HG03196 (cell line): ENCODE measurements at regions not wholly inside any gene's neighbourhood (a gene's known extent, or its start where the extent isn't known, plus 50 kb on each side); places are given as distances from the start of the nearest gene placed in this dataset.
A peak's percentile ranks its signal among the peaks of the same experiment; 100 is the strongest.
"Not testable (repeated sequence)": the region's sequence is repeated elsewhere in the genome, so short reads cannot be mapped to it uniquely, and the experiment has no call there.

Experiments used
- ATAC-seq: cut with Tn5 transposase; IDR thresholded peaks from one replicate; pipeline ENCODE4 v1.9.1; 2021; ENCODE audit not compliant: unreplicated experiment

DNA sequence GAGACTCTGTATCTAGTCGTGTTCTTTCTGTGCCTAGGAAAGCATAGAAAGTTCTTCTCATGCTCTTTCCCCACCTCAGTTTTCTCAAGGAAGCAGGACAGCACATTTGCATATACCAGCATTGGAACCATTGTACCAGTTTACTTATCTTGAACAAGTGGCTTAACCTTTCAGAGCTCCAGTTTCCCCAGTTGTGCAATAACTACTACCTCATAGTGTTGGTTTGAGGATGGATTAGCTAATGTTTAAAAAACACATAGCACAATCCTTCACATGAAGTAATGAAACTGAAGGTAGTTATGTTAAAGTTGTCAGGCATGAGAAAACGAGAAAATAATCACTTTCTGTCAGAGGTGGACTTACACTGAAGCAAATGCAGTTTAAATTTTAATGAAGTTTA lies 92.2 kb upstream of the H2AZ1 start:
- ATAC-seq: no peak

DNA sequence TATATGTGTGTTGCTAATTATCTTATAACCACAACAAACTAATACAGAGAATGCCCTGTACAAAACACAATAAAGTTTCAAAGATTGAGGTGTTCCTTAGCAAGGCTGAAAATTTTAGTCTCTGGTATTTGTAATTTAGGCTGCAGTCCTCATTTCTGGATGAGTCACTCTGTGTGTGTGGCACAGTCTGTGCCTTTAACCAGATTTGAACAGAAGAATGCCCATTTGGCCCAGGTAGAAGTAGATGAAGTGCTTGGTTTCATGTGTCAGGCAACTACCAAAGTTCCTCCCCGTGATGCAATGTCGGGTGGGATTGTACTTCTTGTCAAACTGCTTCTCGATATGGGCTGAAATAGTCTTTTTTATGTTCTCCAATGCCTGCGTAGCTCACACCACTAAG lies 91.6 kb upstream of the H2AZ1 start:
- ATAC-seq: no peak

DNA sequence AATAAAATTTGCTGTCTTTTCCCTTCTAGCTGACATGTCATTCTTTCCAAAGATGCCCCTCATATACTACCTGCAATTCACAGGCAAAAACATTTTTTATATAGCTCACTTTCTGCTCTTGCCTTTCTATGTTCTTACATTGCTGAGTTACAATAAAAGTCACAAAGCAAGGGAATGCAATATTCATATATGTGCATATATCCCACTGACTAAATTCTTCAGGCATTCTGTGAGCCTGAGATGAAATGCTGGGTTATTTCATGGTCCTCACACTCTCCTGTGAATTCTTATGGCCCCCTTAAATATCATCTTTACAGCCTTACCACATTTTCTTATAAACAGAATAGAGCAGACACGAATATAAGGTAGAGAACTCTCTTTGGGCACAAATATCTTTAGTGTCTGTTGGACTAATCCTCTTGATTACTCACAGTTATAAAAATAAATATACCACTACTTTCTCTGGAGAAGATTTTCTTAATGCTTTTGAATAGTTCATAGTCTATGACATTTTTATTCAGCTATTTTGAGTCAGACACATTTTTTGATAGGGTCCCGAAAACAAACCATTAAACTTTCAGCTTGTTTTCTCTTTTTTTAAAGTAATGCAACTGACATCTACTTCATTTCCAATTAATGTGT lies 84.1 kb upstream of the H2AZ1 start:
- ATAC-seq: no peak

DNA sequence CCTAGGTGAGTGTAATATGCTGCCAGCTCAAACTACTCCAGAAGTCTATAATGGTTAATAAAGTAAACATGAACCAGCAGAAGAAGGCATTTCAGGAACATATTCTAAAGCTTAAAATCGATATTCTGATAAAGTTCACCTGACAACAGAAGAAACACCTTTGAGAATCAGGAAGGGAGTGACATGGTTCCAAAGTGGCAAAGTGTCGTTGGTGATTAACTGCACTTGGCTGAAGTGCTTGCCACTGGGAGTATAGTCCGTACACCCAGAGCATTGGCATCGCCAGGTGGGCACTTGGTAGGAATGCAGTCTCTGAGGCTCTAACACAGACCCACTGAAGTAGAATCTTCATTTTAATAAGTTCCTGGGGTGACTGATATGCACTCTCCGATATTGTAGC lies 76.0 kb upstream of the H2AZ1 start:
- no peak for ATAC-seq

GRCh38 chr4:100023800-100024199 lies 73.7 kb upstream of the H2AZ1 start:
- ATAC-seq: no peak

GRCh38 chr4:100022792-100023222 lies 72.7 kb upstream of the H2AZ1 start:
- ATAC-seq: no peak

DNA sequence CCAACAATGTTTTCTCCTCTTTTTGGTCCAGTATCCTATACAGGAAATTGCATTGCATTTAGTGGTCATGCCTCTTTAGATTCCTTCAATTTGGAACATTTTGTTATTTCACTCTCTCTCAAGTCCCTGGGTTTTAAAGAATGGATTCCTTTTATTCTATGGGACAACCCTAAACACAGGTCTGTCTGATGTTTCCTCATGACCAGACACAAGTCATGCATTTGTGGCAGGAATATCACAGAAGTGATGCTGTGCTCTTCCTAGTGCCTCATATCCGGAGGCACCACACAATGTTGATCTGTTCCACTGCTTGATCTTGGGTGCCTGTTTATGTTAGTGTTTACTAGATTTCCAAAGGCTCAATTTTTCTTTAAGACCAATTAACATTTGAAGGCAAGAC lies 69.7 kb upstream of the H2AZ1 start:
- ATAC-seq: no peak

GRCh38 chr4:100017637-100018310 lies 67.7 kb upstream of the H2AZ1 start:
- peak; percentile 79 for ATAC-seq

DNA sequence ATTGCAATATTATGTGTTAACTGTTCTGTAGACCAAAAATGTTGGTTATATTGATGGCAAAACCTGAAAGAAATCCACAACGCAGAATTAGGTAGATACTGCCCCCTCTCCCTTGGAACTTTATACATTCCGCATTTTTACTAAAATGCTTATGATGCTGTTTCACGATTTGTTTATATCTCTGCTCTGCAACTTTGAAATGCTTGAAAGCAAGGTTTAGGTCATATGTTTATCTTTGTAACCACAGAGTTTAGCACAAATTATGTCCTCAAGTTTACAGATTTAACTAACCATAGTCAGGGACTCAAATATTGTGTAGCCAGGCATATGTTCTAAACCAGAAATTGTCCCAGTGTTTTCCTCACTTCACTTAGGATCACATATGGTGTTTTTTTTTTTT lies 66.1 kb upstream of the H2AZ1 start:
- no peak for ATAC-seq

GRCh38 chr4:100014616-100015015 lies 64.5 kb upstream of the H2AZ1 start:
- ATAC-seq: no peak

DNA sequence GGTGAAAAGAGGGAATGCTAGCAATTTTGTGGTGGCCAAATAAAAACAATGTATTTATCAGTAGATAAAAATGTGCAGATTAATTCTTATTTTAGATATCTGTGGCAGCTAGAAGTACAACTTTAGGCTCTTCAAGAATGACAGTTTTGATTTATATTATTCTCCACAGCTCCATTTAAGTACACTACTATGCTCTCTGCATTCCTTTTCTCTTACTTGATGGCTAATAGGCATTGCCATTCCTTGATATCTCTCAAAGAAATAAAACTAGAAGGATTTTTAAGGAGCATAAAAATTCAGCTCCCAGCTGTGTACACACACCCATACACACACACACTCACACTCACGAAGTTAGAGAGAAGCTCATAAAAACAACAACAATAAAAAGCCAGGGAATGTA lies 59.4 kb upstream of the H2AZ1 start:
- no peak for ATAC-seq

DNA sequence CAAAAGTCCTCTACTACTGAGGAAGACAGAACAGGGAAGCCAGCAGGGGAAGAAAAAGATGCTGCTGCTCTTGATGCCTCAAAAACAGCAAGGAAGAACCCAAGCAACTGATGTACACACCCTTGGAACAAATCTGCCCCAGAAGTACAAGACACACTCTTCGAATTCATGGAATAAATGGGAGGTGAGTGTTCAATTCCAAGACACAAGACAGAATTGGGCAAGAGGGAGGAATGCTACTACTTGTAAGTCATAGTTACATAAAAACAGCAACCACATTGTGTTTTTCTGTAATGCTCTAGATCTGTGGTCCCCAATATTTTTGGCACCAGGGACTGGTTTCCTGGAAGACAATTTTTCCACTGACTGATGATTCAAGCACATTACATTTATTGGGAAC lies 58.0 kb upstream of the H2AZ1 start:
- ATAC-seq: no peak

DNA sequence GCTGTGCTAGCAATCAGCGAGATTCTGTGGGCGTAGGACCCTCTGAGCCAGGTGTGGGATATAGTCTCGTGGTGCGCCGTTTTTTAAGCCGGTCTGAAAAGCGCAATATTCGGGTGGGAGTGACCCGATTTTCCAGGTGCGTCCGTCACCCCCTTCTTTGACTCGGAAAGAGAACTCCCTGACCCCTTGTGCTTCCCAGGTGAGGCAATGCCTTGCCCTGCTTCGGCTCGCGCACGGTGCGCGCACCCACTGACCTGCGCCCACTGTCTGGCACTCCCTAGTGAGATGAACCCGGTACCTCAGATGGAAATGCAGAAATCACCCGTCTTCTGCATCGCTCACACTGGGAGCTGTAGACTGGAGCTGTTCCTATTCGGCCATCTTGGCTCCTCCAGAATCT lies 56.1 kb upstream of the H2AZ1 start:
- ATAC-seq: not testable (repeated sequence)
